ENCODE measurements at regions not wholly inside any gene's neighbourhood (a gene's known extent, or its start where the extent isn't known, plus 50 kb on each side); places are given as distances from the start of the nearest gene placed in this dataset.

DNA sequence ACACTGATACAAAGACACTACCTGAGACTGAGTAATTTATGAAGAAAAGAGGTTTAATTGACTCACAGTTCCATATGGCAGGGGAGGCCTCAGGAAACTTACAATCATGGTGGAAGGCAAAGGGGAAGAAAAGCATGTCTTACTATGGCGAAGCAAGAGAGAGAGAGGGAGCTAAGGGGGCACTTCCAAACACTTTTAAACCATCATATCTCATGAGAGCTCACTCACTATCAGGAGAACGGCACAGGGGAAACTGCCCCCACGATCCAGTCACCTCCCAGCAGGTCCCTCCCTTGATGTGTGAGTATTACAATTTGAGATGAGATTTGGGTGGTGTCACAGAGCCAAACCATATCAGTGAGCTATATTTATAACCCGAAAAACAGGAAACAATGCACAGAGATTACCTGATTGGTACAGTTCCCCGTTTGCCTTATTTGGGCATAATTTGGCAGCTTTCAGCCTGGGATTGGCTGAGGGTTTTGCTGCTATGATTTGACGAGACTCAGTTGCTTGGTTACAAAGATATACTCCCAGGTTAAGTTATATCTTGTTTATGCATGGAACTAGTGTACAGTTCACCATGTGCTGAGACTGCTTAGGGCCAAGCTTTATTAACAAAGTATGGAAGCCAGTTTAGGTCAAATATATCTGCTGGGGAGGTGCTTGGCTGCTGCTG is 184.2 kb downstream of the NR2F2 start:
- TF ChIP-seq, protein P1, sequence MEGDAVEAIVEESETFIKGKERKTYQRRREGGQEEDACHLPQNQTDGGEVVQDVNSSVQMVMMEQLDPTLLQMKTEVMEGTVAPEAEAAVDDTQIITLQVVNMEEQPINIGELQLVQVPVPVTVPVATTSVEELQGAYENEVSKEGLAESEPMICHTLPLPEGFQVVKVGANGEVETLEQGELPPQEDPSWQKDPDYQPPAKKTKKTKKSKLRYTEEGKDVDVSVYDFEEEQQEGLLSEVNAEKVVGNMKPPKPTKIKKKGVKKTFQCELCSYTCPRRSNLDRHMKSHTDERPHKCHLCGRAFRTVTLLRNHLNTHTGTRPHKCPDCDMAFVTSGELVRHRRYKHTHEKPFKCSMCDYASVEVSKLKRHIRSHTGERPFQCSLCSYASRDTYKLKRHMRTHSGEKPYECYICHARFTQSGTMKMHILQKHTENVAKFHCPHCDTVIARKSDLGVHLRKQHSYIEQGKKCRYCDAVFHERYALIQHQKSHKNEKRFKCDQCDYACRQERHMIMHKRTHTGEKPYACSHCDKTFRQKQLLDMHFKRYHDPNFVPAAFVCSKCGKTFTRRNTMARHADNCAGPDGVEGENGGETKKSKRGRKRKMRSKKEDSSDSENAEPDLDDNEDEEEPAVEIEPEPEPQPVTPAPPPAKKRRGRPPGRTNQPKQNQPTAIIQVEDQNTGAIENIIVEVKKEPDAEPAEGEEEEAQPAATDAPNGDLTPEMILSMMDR (IDR thresholded peaks at IDR 0.05): no peak
- TF ChIP-seq POLR2A (IDR thresholded peaks at IDR 0.05): no peak
